ENCODE measurements at regions not wholly inside any gene's neighbourhood (a gene's known extent, or its start where the extent isn't known, plus 50 kb on each side); places are given as distances from the start of the nearest gene placed in this dataset.

DNA sequence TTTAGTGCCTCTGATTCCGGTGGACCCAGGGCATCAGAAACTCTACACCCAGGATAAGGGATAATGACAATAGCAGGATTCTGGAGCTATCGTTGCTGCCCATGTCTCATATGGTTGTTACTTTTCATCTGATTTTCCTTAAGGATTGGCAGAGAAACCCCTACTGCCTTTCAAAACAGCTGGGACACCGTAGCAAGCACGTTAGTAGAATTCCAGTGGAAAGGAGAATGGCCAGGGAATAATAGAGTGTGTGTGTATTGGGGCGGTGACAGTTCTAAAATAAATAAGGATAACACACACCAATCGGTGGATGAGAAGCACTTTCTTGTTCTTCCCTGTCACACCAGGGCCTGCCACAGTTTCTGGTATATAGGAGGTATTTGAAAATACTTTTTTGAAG is 251.8 kb downstream of the HAPSTR1 start:
- TF ChIP-seq, protein P1, sequence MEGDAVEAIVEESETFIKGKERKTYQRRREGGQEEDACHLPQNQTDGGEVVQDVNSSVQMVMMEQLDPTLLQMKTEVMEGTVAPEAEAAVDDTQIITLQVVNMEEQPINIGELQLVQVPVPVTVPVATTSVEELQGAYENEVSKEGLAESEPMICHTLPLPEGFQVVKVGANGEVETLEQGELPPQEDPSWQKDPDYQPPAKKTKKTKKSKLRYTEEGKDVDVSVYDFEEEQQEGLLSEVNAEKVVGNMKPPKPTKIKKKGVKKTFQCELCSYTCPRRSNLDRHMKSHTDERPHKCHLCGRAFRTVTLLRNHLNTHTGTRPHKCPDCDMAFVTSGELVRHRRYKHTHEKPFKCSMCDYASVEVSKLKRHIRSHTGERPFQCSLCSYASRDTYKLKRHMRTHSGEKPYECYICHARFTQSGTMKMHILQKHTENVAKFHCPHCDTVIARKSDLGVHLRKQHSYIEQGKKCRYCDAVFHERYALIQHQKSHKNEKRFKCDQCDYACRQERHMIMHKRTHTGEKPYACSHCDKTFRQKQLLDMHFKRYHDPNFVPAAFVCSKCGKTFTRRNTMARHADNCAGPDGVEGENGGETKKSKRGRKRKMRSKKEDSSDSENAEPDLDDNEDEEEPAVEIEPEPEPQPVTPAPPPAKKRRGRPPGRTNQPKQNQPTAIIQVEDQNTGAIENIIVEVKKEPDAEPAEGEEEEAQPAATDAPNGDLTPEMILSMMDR (conservative IDR thresholded peaks at IDR 0.05; ENCODE audit: low read depth in 2 of 2), result no peak
- TF ChIP-seq EZH2 (IDR thresholded peaks at IDR 0.05; ENCODE audit: low read depth, unreplicated experiment), result no peak
- no peak for TF ChIP-seq POLR2AphosphoS5 (IDR thresholded peaks at IDR 0.05; ENCODE audit: low read depth)
- no peak for TF ChIP-seq EZH2phosphoT487 (IDR thresholded peaks at IDR 0.05; ENCODE audit: unreplicated experiment)
